Epithelial cell of esophagus (primary cell): ENCODE measurements at regions not wholly inside any gene's neighbourhood (a gene's known extent, or its start where the extent isn't known, plus 50 kb on each side); places are given as distances from the start of the nearest gene placed in this dataset.
A peak's percentile ranks its signal among the peaks of the same experiment; 100 is the strongest.

Experiments
- DNase-seq: peaks from one replicate; pipeline ENCODE4 v3.0.0; 2010; ENCODE audit warnings: low read depth
- H3K4me3 ChIP-seq: 2 replicates; pipeline ENCODE4 v1.5.1; 2011; ENCODE audit warnings: mild to moderate bottlenecking, low read length, control low read depth
- CTCF ChIP-seq: IDR thresholded peaks from 2 replicates; pipeline ENCODE4 v1.5.1; 2011; ENCODE audit warnings: low read depth, mild to moderate bottlenecking, low read length, control low read depth, inconsistent platforms; ENCODE audit not compliant: insufficient read depth; ENCODE audit errors: missing control alignments

- DNase-seq = no peak
- H3K4me3 ChIP-seq = no peak overlapping the region
- TF ChIP-seq CTCF = no peak
Measured at GRCh38 chr12:22881878-22882385, 257.0 kb downstream of the ETNK1 start.

- no peak for TF ChIP-seq CTCF
- H3K4me3 ChIP-seq = no peak overlapping the region
- no peak for DNase-seq
Measured at GRCh38 chr12:22882559-22882958, 257.6 kb downstream of the ETNK1 start.

- DNase-seq = no peak
- H3K4me3 ChIP-seq = no peak overlapping the region
- TF ChIP-seq CTCF = no peak
Measured at GRCh38 chr12:22893878-22894277, 268.9 kb downstream of the ETNK1 start.

- DNase-seq = peak; percentile 72
- TF ChIP-seq CTCF = no peak
Measured at GRCh38 chr12:22899184-22899583, 274.2 kb downstream of the ETNK1 start.

GRCh38 chr12:22900401-22900800 lies 275.4 kb downstream of the ETNK1 start:
- TF ChIP-seq CTCF = no peak
- no peak overlapping the region for H3K4me3 ChIP-seq
- peak; percentile 12 for DNase-seq

More at GRCh38 chr12:22899184-22899583, 274.2 kb downstream of the ETNK1 start:
- no peak overlapping the region for H3K4me3 ChIP-seq

GRCh38 chr12:22904485-22904884 lies 279.5 kb downstream of the ETNK1 start:
- H3K4me3 ChIP-seq = no peak overlapping the region
- DNase-seq = no peak
- TF ChIP-seq CTCF = no peak

GRCh38 chr12:22916241-22916640 lies 291.3 kb downstream of the ETNK1 start:
- no peak for TF ChIP-seq CTCF
- no peak for DNase-seq
- no peak overlapping the region for H3K4me3 ChIP-seq
